Endodermal cell (in vitro differentiated cells): ENCODE measurements at regions not wholly inside any gene's neighbourhood (a gene's known extent, or its start where the extent isn't known, plus 50 kb on each side); places are given as distances from the start of the nearest gene placed in this dataset.

Source experiments
- DNase-seq: peaks from one replicate; pipeline ENCODE4 v3.0.0-alpha.2; 2017
- H3K27ac ChIP-seq: 2 replicates; pipeline ENCODE4 v1.5.1; 2013; ENCODE audit warnings: mild to moderate bottlenecking, low read depth, low read length, moderate library complexity
- H3K27me3 ChIP-seq: 2 replicates; pipeline ENCODE4 v1.6.1; 2013; ENCODE audit warnings: mild to moderate bottlenecking, low read length, moderate library complexity; ENCODE audit not compliant: insufficient read depth, control insufficient read depth, poor library complexity, severe bottlenecking
- H3K36me3 ChIP-seq: 2 replicates; pipeline ENCODE4 v1.7.0; 2013; ENCODE audit warnings: mild to moderate bottlenecking, low read length, moderate library complexity; ENCODE audit not compliant: control insufficient read depth, insufficient read depth
- H3K4me1 ChIP-seq: one replicate; pipeline ENCODE4 v1.7.0; 2013; ENCODE audit warnings: low read length; ENCODE audit not compliant: control insufficient read depth, insufficient read depth
- H3K4me3 ChIP-seq: 2 replicates; pipeline ENCODE4 v1.5.1; 2013; ENCODE audit warnings: mild to moderate bottlenecking, low read length, moderate library complexity
- H3K9ac ChIP-seq: 2 replicates; pipeline ENCODE4 v1.6.1; 2013; ENCODE audit warnings: mild to moderate bottlenecking, low read length, moderate library complexity; ENCODE audit not compliant: poor library complexity, severe bottlenecking; ENCODE audit errors: extremely low read depth
- H3K9me3 ChIP-seq: 2 replicates; pipeline ENCODE4 v1.6.1; 2013; ENCODE audit warnings: mild to moderate bottlenecking, low read length, moderate library complexity; ENCODE audit not compliant: control insufficient read depth
- H3K27ac Mint-ChIP-seq: 2 replicates; pipeline ENCODE4 v1.8.0; 2020; ENCODE audit warnings: mixed read lengths
- H3K27me3 Mint-ChIP-seq: 2 replicates; pipeline ENCODE4 v1.8.0; 2021; ENCODE audit warnings: mild to moderate bottlenecking, mixed read lengths; ENCODE audit not compliant: insufficient read depth
- H3K36me3 Mint-ChIP-seq: 2 replicates; pipeline ENCODE4 v1.8.0; 2020; ENCODE audit warnings: low read depth, mixed read lengths
- H3K4me1 Mint-ChIP-seq: 2 replicates; pipeline ENCODE4 v1.8.0; 2020; ENCODE audit warnings: mixed read lengths
- H3K4me3 Mint-ChIP-seq: 2 replicates; pipeline ENCODE4 v1.8.0; 2020; ENCODE audit warnings: mild to moderate bottlenecking, moderate library complexity, mixed read lengths
- H3K9me3 Mint-ChIP-seq: 2 replicates; pipeline ENCODE4 v1.8.0; 2020; ENCODE audit warnings: mild to moderate bottlenecking, mixed read lengths
- WGBS, 2 experiments: methylation state at CpG; one replicate each; pipeline versions ENCODE4 v1.1.5 to v1.1.7; 2013; ENCODE audit warnings: missing lambda C conversion rate in 2 of 2, mixed read lengths in 1 of 2; ENCODE audit not compliant: insufficient coverage in 1 of 2, insufficient read length in 1 of 2; 5-methylcytosine and 5-hydroxymethylcytosine counted together
- TF ChIP-seq, protein P1 (sequence below): fragments of 200-600 bp; sonication (generic); conservative IDR thresholded peaks from 2 replicates; pipeline ENCODE4 v1.5.0; 2021; ENCODE audit warnings: antibody characterized with exemption, mild to moderate bottlenecking

DNA sequence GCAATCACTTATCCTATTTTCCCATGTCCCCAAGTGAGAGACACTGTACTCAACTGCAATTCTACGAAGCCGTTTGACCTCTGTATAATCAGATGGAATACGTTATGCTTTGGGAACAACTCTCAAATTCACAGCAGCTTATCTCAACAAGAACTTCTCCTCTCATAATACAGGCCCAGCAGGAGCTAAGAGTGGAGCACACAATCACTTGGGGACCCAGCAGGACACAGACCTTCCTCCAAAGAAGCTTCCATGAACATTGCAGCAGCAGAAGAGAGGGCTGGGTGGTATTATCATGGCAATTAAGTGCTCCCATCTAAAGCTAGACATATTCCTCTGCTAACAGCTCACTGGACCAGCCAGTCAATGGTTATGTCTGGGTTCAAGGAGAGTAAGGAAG is 428.3 kb upstream of the MIR17HG start:
- Histone ChIP-seq H3K27me3 (no peaks in the 10 kb centered on the region), H3K36me3 (no peaks in the 10 kb centered on the region), H3K4me1 (peaks cover 6% of the 10 kb centered on the region), H3K27ac (no peak overlapping the region), H3K4me3 (no peak overlapping the region), H3K9ac (no peak overlapping the region), H3K9me3 (peaks cover 11% of the 10 kb centered on the region)
- Mint-ChIP-seq H3K27me3 (no peaks in the 10 kb centered on the region), H3K36me3 (peaks cover 4% of the 10 kb centered on the region), H3K4me3 (no peak overlapping the region), H3K4me1 (peaks cover 14% of the 10 kb centered on the region), H3K9me3 (peaks cover 13% of the 10 kb centered on the region), H3K27ac (peak overlapping the region; percentile 19)
- peak; percentile 59 for DNase-seq
- TF ChIP-seq, protein P1, sequence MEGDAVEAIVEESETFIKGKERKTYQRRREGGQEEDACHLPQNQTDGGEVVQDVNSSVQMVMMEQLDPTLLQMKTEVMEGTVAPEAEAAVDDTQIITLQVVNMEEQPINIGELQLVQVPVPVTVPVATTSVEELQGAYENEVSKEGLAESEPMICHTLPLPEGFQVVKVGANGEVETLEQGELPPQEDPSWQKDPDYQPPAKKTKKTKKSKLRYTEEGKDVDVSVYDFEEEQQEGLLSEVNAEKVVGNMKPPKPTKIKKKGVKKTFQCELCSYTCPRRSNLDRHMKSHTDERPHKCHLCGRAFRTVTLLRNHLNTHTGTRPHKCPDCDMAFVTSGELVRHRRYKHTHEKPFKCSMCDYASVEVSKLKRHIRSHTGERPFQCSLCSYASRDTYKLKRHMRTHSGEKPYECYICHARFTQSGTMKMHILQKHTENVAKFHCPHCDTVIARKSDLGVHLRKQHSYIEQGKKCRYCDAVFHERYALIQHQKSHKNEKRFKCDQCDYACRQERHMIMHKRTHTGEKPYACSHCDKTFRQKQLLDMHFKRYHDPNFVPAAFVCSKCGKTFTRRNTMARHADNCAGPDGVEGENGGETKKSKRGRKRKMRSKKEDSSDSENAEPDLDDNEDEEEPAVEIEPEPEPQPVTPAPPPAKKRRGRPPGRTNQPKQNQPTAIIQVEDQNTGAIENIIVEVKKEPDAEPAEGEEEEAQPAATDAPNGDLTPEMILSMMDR, result no peak
- 60 to 63% methylated on average over 1 to 3 of the region's 3 CpGs for WGBS, 2 experiments

DNA sequence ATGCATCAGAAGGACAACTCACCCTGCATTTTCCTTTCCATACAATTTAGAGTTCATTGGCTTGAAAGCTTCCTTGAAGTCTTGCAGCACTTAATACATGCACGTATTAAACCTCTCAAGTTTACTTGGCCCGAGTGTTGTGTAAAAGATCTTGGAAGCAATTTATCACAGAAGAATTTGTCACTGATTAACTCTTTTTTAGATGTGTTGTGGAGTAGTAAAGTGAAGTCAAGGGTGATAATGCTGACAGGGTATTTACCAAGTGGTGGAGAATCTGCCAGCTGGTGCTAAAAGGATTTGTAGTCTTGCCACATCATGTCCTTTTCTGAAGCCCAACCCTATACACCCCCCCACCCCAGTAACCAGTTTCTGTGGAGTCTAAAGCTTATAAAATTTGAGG is 421.0 kb upstream of the MIR17HG start:
- Histone ChIP-seq H3K9ac (no peak overlapping the region), H3K4me1 (peaks cover 4% of the 10 kb centered on the region), H3K36me3 (no peaks in the 10 kb centered on the region), H3K27me3 (no peaks in the 10 kb centered on the region), H3K4me3 (no peak overlapping the region), H3K9me3 (peaks cover 8% of the 10 kb centered on the region), H3K27ac (no peak overlapping the region)
- peaks cover 17% of the 10 kb centered on the region for H3K4me1 Mint-ChIP-seq
- no peak for DNase-seq
- 43% methylated on average over 2 of the region's 2 CpGs; no CpG with 5 or more reads in 1 of the 2 experiments for WGBS, 2 experiments
- H3K9me3 Mint-ChIP-seq, result peaks cover 6% of the 10 kb centered on the region
- H3K4me3 Mint-ChIP-seq, result no peak overlapping the region
- H3K27ac Mint-ChIP-seq, result peak overlapping the region; percentile 40
- TF ChIP-seq, protein P1, result no peak
- H3K36me3 Mint-ChIP-seq, result no peaks in the 10 kb centered on the region
- H3K27me3 Mint-ChIP-seq, result no peaks in the 10 kb centered on the region

DNA sequence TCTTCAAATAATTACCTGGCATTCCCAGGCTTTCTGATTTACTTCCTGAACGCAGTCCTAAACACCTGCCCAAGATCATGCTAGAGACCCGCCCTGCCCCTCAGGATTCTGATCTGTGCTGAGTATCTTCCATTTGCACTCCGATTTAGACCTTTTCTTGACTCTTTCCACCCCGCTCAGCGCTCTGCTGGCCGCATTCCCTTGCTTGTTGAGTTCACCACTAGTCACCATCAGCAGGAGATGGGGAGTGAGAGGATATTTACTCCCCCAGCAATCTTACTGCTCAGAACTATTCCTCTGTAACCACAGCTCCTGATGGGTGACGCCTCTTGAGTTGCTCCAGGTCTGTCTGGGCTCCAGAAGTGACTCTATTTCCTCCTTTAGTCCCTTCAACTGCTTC is 419.4 kb upstream of the MIR17HG start:
- WGBS, 2 experiments, result 88 to 99% methylated on average over 3 to 7 of the region's 7 CpGs
- Histone ChIP-seq H3K4me3 (no peak overlapping the region), H3K9ac (no peak overlapping the region), H3K4me1 (peaks cover 4% of the 10 kb centered on the region), H3K27me3 (no peaks in the 10 kb centered on the region), H3K9me3 (peaks cover 8% of the 10 kb centered on the region), H3K27ac (no peak overlapping the region), H3K36me3 (no peaks in the 10 kb centered on the region)
- no peak for DNase-seq
- Mint-ChIP-seq H3K4me1 (peaks cover 17% of the 10 kb centered on the region), H3K4me3 (no peak overlapping the region), H3K27ac (no peak overlapping the region), H3K36me3 (no peaks in the 10 kb centered on the region), H3K9me3 (peaks cover 7% of the 10 kb centered on the region), H3K27me3 (no peaks in the 10 kb centered on the region)
- TF ChIP-seq, protein P1, result no peak
